Heart left ventricle (tissue), 13 donors: ENCODE measurements at regions not wholly inside any gene's neighbourhood (a gene's known extent, or its start where the extent isn't known, plus 50 kb on each side); places are given as distances from the start of the nearest gene placed in this dataset.

Experiments used
- POLR2A ChIP-seq, 2 donors: fragments of 450-650 bp; IDR thresholded peaks; one replicate each; pipeline ENCODE4 v1.6.1; 2017; ENCODE audit warnings: antibody characterized with exemption in 2 of 2, mild to moderate bottlenecking in 2 of 2, moderate library complexity in 2 of 2
- TF ChIP-seq, protein P1 (sequence below), 12 donors: fragments of 200-600 bp; sonication (generic) in 4 of 12; IDR thresholded peaks; one replicate each; pipeline versions ENCODE4 v1.5.0 to v1.8.0; 2018 to 2022; ENCODE audit warnings: antibody characterized with exemption in 12 of 12, mild to moderate bottlenecking in 5 of 12
- donor health status: ischemic (EF 13 %, LVEDD 7.1; RV severe dilation, severe dysfunction).
- donor health status: DM: no; HTN: yes; CAD: no.
- donor health status: DM: no; HTN: no; CAD: no.
- donor health status: ischemic (EF 25% LVEDD 6.9; RV normal size, moderate dysfunction).
- donor health status: ischemic (EF 25% LVEDD 5.7; RV mildly dilated, moderate dysfunction).
- donor health status: ischemic (EF 35%, LVEDD 5.7; RV mildly dilated, moderate dysfunction).
- donor health status: nonischemic (EF 11% LVEDD 7.7; RV severe dilation, severe dysfunction).
- donor health status: DM: yes; HTN: yes; CAD: no.
- donor health status: PGD.
- donor health status: ischemic (EF 29% LVEDD 5.4; RV normal size, mild dysfunction).
- donor health status: nonischemic (EF 23%, LVEDD 6.1; RV moderate dilation, normal function).

GRCh38 chr16:9593440-9593839 is 502.0 kb downstream of the HAPSTR1 start:
- TF ChIP-seq, protein P1, sequence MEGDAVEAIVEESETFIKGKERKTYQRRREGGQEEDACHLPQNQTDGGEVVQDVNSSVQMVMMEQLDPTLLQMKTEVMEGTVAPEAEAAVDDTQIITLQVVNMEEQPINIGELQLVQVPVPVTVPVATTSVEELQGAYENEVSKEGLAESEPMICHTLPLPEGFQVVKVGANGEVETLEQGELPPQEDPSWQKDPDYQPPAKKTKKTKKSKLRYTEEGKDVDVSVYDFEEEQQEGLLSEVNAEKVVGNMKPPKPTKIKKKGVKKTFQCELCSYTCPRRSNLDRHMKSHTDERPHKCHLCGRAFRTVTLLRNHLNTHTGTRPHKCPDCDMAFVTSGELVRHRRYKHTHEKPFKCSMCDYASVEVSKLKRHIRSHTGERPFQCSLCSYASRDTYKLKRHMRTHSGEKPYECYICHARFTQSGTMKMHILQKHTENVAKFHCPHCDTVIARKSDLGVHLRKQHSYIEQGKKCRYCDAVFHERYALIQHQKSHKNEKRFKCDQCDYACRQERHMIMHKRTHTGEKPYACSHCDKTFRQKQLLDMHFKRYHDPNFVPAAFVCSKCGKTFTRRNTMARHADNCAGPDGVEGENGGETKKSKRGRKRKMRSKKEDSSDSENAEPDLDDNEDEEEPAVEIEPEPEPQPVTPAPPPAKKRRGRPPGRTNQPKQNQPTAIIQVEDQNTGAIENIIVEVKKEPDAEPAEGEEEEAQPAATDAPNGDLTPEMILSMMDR (IDR thresholded peaks at IDR 0.05) = no peak
- TF ChIP-seq POLR2A (IDR thresholded peaks at IDR 0.05) = no peak
